AG09309 (cell line): ENCODE measurements at regions not wholly inside any gene's neighbourhood (a gene's known extent, or its start where the extent isn't known, plus 50 kb on each side); places are given as distances from the start of the nearest gene placed in this dataset.

Experiments used
- DNase-seq: peaks from one replicate; pipeline ENCODE4 v3.0.0-alpha.2; 2010; ENCODE audit warnings: low read depth
- H3K4me3 ChIP-seq: 2 replicates; pipeline ENCODE4 v1.5.1; 2011; ENCODE audit warnings: mild to moderate bottlenecking, low read depth, low read length, moderate library complexity; ENCODE audit not compliant: control insufficient read depth
- CTCF ChIP-seq: IDR thresholded peaks from 2 replicates; pipeline ENCODE4 v1.5.1; 2011; ENCODE audit warnings: mild to moderate bottlenecking, low read depth, low read length, inconsistent platforms; ENCODE audit not compliant: insufficient read depth, control insufficient read depth; ENCODE audit errors: missing control alignments

DNA sequence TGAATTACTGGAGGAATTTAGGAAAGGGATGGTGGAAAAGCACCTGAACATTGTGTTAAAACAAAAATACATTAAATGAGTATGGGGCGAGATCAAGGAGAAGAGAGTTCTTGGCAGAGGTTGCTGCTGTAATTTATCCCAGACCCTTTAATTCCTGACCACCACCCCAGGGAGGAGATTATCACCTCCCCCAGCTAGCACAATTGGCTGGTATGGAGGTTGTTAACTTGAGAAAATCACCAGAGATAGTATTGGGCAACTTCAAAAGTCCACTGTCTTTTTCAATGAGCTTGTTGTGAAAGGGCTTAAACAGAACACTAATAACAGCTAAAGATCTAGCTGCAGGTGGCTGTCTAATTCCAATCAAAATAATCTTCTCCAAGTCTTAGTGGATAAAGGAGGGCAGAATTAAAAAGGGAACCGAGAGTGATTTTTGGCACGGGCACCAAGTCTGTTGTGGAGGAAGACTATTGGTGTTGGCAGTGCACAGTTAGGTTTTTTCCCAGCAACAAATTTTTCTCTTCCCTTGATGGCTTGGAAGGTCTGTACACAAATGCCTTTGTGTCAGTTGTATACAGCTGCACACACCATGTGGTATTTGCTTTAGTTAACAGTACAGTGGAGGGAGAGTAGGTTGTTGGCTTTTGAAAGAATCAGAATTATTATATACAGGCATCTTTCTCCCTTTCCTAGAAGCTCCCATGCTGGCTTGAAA is 289.5 kb downstream of the SLC4A3 start:
- DNase-seq: no peak
- H3K4me3 ChIP-seq: no peak overlapping the region
- no peak for TF ChIP-seq CTCF

DNA sequence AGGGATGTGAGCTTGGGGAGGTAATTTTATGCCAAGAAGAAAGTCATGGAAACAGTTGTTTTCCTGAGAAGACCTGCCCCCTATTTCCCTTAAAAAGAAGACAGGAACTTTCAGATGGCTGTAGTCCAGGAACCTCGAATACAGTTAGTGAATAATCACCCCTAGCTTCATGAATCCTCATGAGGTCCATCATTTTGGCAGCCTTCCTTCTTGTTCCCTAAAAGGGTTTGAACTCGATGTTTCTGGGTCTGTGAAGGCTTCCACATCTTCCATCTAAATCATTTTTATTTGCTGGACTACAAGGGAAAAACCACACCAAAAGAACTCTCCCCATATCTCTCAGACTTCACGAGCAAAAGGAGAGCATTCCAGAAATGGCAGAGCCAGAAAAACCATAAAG is 290.8 kb downstream of the SLC4A3 start:
- H3K4me3 ChIP-seq: no peak overlapping the region
- TF ChIP-seq CTCF: no peak
- DNase-seq: no peak

DNA sequence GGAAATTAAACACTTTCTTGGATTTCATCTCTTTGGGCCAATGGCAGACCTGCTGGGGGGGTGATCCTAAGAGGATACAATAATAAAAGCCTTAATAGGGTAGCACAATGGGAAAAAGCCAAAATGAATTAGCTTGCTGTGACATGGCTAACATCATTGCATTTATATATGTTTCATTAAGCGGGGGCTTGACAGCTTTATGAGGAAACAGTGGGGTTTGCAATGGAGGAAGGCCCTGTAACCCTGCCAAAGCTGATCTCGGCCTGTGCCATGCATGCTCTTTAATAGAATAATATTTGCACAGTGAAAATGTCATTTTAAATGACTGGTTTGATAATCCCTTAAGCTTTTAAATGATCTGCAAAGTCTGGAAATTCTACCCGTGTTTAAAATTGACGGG is 291.5 kb downstream of the SLC4A3 start:
- no peak overlapping the region for H3K4me3 ChIP-seq
- no peak for TF ChIP-seq CTCF
- DNase-seq: no peak

DNA sequence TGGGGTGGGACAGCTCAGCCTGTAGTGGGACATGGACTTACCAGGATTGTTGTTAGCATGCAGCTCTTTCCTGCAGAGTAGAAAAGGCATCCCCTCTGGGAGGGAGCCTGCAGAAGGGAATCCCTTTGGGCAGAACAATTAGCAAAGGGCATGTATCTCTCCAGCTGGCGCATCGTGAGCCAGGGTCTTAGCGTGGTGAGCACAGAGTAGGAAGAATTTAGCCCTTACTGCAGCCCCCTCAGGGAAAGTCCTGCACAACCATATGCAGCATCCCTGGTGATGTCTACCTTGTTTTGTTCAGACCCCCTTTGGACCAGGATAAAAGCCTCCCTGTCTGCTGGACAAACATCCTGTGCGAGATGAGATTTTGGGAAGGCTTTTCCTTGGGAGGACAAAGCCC is 292.1 kb downstream of the SLC4A3 start:
- H3K4me3 ChIP-seq: no peak overlapping the region
- no peak for TF ChIP-seq CTCF
- DNase-seq: no peak

DNA sequence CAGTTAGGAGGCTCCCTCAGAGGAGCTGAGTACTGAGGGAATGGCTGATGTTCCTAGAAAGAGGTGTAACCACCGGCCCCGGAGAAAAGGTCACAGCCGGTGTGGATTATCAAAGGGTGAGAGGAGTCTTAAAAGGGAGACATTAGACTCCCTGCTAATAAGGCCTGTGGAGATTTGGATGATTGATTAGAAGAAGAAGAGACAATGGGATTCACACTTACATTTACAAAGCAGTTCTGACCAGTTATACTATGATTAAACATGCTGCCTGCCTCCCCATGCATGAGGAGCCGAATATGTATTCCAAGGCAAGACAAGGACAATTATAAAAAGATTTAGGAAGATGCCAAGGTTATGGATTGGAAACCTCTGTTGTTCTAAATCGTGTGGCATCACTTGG is 302.4 kb downstream of the SLC4A3 start:
- H3K4me3 ChIP-seq: no peak overlapping the region
- TF ChIP-seq CTCF: no peak

GRCh38 chr2:219939647-219940046 is 312.2 kb downstream of the SLC4A3 start:
- no peak for DNase-seq
- H3K4me3 ChIP-seq: no peak overlapping the region
- TF ChIP-seq CTCF: no peak

More for the DNA sequence above, 302.4 kb downstream of the SLC4A3 start:
- no peak for DNase-seq
